PC-3 (cell line): ENCODE measurements at regions not wholly inside any gene's neighbourhood (a gene's known extent, or its start where the extent isn't known, plus 50 kb on each side); places are given as distances from the start of the nearest gene placed in this dataset.

Experiments
- ATAC-seq: fragments of 200-7000 bp; cut with Tn5 transposase; 2 replicates; pipeline ENCODE4 v1.9.1; 2020; ENCODE audit warnings: mild to moderate bottlenecking, moderate library complexity
- BruUV-seq: library from RNA; stranded (reverse); fragments of 400-500 nt; replicated peaks from 2 replicates; lab custom pipeline; 2021; lab: Mats Ljungman, UMichigan
- CTCF ChIA-PET: fragments of 300-600 bp; sonication (Branson Sonifier 250); formaldehyde crosslinking; loops from one replicate; lab custom pipeline; 2022; ENCODE audit warnings: antibody characterized with exemption; lab: Charles Lee
- POLR2A ChIA-PET: fragments of 300-600 bp; sonication (Branson Sonifier 250); formaldehyde crosslinking; loops from one replicate; lab custom pipeline; 2022; ENCODE audit warnings: antibody characterized with exemption; ENCODE audit not compliant: unreplicated experiment; lab: Charles Lee
- DNase-seq: peaks from one replicate; pipeline ENCODE4 v3.0.0-alpha.2; 2015
- H2AFZ ChIP-seq: fragments of 300-600 bp; sonication (generic); 2 replicates; pipeline ENCODE4 v1.6.0; 2016; ENCODE audit warnings: antibody characterized with exemption, low read length
- H3F3A ChIP-seq: fragments of 300-600 bp; sonication (generic); one replicate; pipeline ENCODE4 v1.6.0; 2017; ENCODE audit warnings: antibody characterized with exemption, low read length, control low read depth, mild to moderate bottlenecking; ENCODE audit not compliant: unreplicated experiment
- H3K27ac ChIP-seq: fragments of 300-600 bp; sonication (generic); 2 replicates; pipeline ENCODE4 v1.5.1; 2016; ENCODE audit warnings: mild to moderate bottlenecking, low read length
- H3K27me3 ChIP-seq: fragments of 300-600 bp; sonication (generic); 2 replicates; pipeline ENCODE4 v1.6.1; 2016; ENCODE audit warnings: low read length, mixed read lengths
- H3K36me3 ChIP-seq: fragments of 300-600 bp; sonication (generic); 2 replicates; pipeline ENCODE4 v1.6.1; 2016; ENCODE audit warnings: low read depth, mixed run types, low read length, mixed read lengths
- H3K4me1 ChIP-seq: fragments of 300-600 bp; sonication (generic); 2 replicates; pipeline ENCODE4 v1.5.1; 2016; ENCODE audit warnings: low read length; ENCODE audit not compliant: insufficient read depth
- H3K4me2 ChIP-seq: fragments of 300-600 bp; sonication (generic); 2 replicates; pipeline ENCODE4 v1.6.0; 2016; ENCODE audit warnings: low read length
- H3K4me3 ChIP-seq: fragments of 300-600 bp; sonication (generic); 2 replicates; pipeline ENCODE4 v1.5.1; 2016; ENCODE audit warnings: mild to moderate bottlenecking, low read length, mixed read lengths
- H3K79me2 ChIP-seq: fragments of 300-600 bp; sonication (generic); 2 replicates; pipeline ENCODE4 v1.6.1; 2017; ENCODE audit warnings: low read length, mixed read lengths
- H3K9ac ChIP-seq: fragments of 300-600 bp; sonication (generic); 2 replicates; pipeline ENCODE4 v1.6.0; 2016; ENCODE audit warnings: mild to moderate bottlenecking, low read length
- H3K9me2 ChIP-seq: fragments of 300-600 bp; sonication (generic); replicated peaks from 2 replicates; pipeline ENCODE4 v1.6.1; 2016; ENCODE audit warnings: mixed run types, low read length, mixed read lengths
- H3K9me3 ChIP-seq: fragments of 300-600 bp; sonication (generic); 2 replicates; pipeline ENCODE4 v1.6.1; 2016; ENCODE audit warnings: low read length, mixed read lengths
- H4K20me1 ChIP-seq: fragments of 300-600 bp; sonication (generic); 2 replicates; pipeline ENCODE4 v1.6.1; 2016; ENCODE audit warnings: low read length, mixed read lengths
- EZH2 ChIP-seq: fragments of 300-600 bp; sonication (generic); IDR thresholded peaks from one replicate; pipeline ENCODE4 v1.6.1; 2017; ENCODE audit warnings: antibody characterized with exemption, mild to moderate bottlenecking, low read length; ENCODE audit not compliant: unreplicated experiment
- EZH2phosphoT487 ChIP-seq: fragments of 300-600 bp; sonication (generic); IDR thresholded peaks from 2 replicates; pipeline ENCODE4 v1.6.1; 2018; ENCODE audit warnings: mild to moderate bottlenecking, antibody characterized with exemption, low read length, borderline replicate concordance
- intact Hi-C: fragments of 100-400 bp; cut with micrococcal nuclease; formaldehyde crosslinking; loops from 2 replicates; pipeline ENCODE4 v1.9.0; 2023
- TF ChIP-seq, protein P1 (sequence below): fragments of 300-600 bp; sonication (generic); conservative IDR thresholded peaks from 2 replicates; pipeline ENCODE4 v1.5.1; 2017; ENCODE audit warnings: antibody characterized with exemption, low read depth, mild to moderate bottlenecking, low read length

DNA sequence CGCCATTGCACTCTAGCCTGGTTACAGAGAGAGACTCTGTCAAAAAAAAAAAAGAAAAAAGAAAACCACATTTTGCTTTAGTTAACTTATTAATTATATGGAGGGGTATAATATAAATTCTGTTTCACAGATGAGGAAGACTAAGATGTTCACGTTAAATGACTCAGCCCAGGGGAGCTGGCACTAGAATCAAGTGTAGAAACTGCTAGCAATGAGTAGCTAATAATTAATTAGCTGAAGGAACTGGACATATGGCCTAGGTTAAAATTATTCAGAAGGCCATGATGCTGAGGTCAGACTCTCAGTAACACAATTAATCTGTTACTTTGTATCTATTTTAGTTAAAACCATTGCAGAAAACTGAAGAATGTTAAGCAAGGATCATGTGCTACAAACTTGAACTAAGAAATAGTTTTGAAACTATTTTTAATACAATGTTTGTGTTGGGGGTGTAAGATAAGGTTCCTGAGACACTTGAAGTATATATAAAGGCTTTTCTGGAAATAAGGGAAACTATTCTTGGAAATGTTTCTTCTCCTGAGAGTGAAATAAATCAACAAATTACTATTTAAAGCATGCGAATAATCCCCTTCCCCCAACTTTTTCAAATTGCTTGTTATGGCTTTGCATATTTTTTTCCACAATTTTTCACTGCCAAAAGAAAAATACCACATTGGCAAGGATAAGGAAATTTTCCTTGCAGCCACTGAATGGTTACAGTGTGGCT lies 589.3 kb downstream of the SOX5 start:
- Histone ChIP-seq H3K9ac (no peak overlapping the region), H3K27me3 (no peaks in the 10 kb centered on the region), H3K27ac (no peak overlapping the region), H4K20me1 (no peaks in the 10 kb centered on the region), H3K4me1 (no peaks in the 10 kb centered on the region), H3K79me2 (no peaks in the 10 kb centered on the region), H3K4me2 (no peak overlapping the region), H3K9me2 (no peaks in the 10 kb centered on the region), H3F3A (no peaks in the 10 kb centered on the region), H3K36me3 (no peaks in the 10 kb centered on the region), H2AFZ (no peak overlapping the region), H3K4me3 (no peak overlapping the region), H3K9me3 (no peaks in the 10 kb centered on the region)
- POLR2A ChIA-PET = no interaction called here
- intact Hi-C loops = no loop called here
- no peak for TF ChIP-seq EZH2phosphoT487
- TF ChIP-seq EZH2 = no peak
- TF ChIP-seq, protein P1, sequence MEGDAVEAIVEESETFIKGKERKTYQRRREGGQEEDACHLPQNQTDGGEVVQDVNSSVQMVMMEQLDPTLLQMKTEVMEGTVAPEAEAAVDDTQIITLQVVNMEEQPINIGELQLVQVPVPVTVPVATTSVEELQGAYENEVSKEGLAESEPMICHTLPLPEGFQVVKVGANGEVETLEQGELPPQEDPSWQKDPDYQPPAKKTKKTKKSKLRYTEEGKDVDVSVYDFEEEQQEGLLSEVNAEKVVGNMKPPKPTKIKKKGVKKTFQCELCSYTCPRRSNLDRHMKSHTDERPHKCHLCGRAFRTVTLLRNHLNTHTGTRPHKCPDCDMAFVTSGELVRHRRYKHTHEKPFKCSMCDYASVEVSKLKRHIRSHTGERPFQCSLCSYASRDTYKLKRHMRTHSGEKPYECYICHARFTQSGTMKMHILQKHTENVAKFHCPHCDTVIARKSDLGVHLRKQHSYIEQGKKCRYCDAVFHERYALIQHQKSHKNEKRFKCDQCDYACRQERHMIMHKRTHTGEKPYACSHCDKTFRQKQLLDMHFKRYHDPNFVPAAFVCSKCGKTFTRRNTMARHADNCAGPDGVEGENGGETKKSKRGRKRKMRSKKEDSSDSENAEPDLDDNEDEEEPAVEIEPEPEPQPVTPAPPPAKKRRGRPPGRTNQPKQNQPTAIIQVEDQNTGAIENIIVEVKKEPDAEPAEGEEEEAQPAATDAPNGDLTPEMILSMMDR = no peak
- DNase-seq (no peak), ATAC-seq (no peak)
- BruUV-seq = no TSS peak
- CTCF ChIA-PET = no interaction called here

DNA sequence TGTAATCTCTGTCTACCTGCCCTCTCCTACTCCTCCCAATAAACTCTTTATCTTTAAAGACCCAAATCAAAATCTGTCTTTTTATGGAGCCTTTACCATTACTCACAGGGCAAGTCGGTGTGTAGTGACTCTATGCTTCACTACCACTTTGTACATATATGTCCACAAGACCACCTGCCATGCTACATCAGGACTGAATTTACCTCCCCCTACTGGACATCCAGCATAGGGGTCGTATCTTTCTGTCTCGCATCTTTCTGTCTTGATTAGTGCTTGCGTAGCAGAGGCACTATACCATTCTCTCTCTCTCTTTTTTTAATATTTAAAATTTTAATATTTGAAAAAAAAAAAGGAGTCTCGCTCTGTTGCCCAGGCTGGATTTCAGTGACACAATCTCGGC lies 587.5 kb downstream of the SOX5 start:
- no TSS peak for BruUV-seq
- CTCF ChIA-PET = no interaction called here
- intact Hi-C loops = no loop called here
- DNase-seq (no peak), ATAC-seq (no peak)
- Histone ChIP-seq H3K9ac (no peak overlapping the region), H3K27ac (no peak overlapping the region), H3K36me3 (no peaks in the 10 kb centered on the region), H3F3A (no peaks in the 10 kb centered on the region), H3K9me2 (no peaks in the 10 kb centered on the region), H3K27me3 (no peaks in the 10 kb centered on the region), H3K4me2 (no peak overlapping the region), H3K9me3 (no peaks in the 10 kb centered on the region), H3K4me3 (no peak overlapping the region), H2AFZ (no peak overlapping the region), H3K4me1 (no peaks in the 10 kb centered on the region), H4K20me1 (no peaks in the 10 kb centered on the region), H3K79me2 (no peaks in the 10 kb centered on the region)
- TF ChIP-seq, protein P1 = no peak
- TF ChIP-seq EZH2phosphoT487 (no peak), EZH2 (no peak)
- POLR2A ChIA-PET = no interaction called here

DNA sequence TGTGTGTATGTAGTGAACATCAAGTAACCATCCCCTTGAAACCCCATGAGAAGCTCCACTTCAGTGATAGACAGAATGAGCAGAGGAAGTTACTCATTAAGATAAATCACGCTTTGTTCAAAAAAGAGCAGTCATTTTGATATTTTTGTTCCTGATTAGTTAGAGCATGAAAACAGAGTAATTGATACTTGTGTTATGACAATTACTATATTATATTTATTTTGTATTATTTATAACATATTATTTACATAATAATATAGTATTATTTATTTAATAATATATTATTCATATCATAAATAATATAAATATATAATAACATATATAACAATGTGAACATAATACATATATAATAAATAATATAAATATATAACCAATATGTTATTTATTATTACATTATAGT lies 580.9 kb downstream of the SOX5 start:
- Histone ChIP-seq H3K9ac (no peak overlapping the region), H3K4me3 (no peak overlapping the region), H3F3A (no peaks in the 10 kb centered on the region), H3K9me3 (no peaks in the 10 kb centered on the region), H3K36me3 (no peaks in the 10 kb centered on the region), H3K4me2 (no peak overlapping the region), H2AFZ (no peak overlapping the region), H3K9me2 (no peaks in the 10 kb centered on the region), H3K4me1 (no peaks in the 10 kb centered on the region), H3K27me3 (no peaks in the 10 kb centered on the region), H3K27ac (no peak overlapping the region), H3K79me2 (no peaks in the 10 kb centered on the region), H4K20me1 (no peaks in the 10 kb centered on the region)
- intact Hi-C loops = no loop called here
- CTCF ChIA-PET = no interaction called here
- ATAC-seq (no peak), DNase-seq (no peak)
- POLR2A ChIA-PET = no interaction called here
- TF ChIP-seq EZH2 (no peak), EZH2phosphoT487 (no peak)
- TF ChIP-seq, protein P1 = no peak
- BruUV-seq = no TSS peak
